WTC11 (cell line): ENCODE measurements at regions not wholly inside any gene's neighbourhood (a gene's known extent, or its start where the extent isn't known, plus 50 kb on each side); places are given as distances from the start of the nearest gene placed in this dataset.

Experiments used
- ATAC-seq: fragments of 200-7000 bp; cut with Tn5 transposase; 2 replicates; pipeline ENCODE4 v1.10.0; 2021; ENCODE audit warnings: mild to moderate bottlenecking, moderate library complexity
- CTCF ChIA-PET: fragments of 300-600 bp; sonication (Branson Sonifier 250); formaldehyde crosslinking; loops from one replicate; lab custom pipeline; 2021; ENCODE audit warnings: antibody characterized with exemption; lab: Charles Lee
- POLR2A ChIA-PET: fragments of 350-600 bp; sonication (Branson Sonifier 250); formaldehyde crosslinking; loops from one replicate; lab custom pipeline; 2021; ENCODE audit warnings: antibody characterized with exemption; lab: Charles Lee
- DNase-seq: peaks from one replicate; pipeline ENCODE4 v3.0.0; 2021; ENCODE audit warnings: low spot score
- H3K27ac Mint-ChIP-seq: 2 replicates; pipeline ENCODE4 v1.8.0; 2021; ENCODE audit warnings: mixed read lengths
- H3K27me3 Mint-ChIP-seq: 2 replicates; pipeline ENCODE4 v1.8.0; 2021; ENCODE audit warnings: low read depth, mild to moderate bottlenecking, moderate library complexity, mixed read lengths
- H3K36me3 Mint-ChIP-seq: 2 replicates; pipeline ENCODE4 v1.8.0; 2021; ENCODE audit warnings: mixed read lengths
- H3K4me1 Mint-ChIP-seq: 2 replicates; pipeline ENCODE4 v1.8.0; 2022; ENCODE audit warnings: mixed read lengths
- H3K4me3 Mint-ChIP-seq: 2 replicates; pipeline ENCODE4 v1.8.0; 2021; ENCODE audit warnings: mild to moderate bottlenecking, moderate library complexity, mixed read lengths
- H3K9me3 Mint-ChIP-seq: 2 replicates; pipeline ENCODE4 v1.8.0; 2021; ENCODE audit warnings: mixed read lengths
- GTF2I ChIP-seq: fragments of 250-450 bp; sonication (Bioruptor Pico); conservative IDR thresholded peaks from 2 replicates; pipeline ENCODE4 v1.4.0; 2021; ENCODE audit warnings: mild to moderate bottlenecking
- MYBL2 ChIP-seq: sonication (generic); formaldehyde crosslinking; IDR thresholded peaks from 2 replicates; pipeline ENCODE4 v1.8.1; 2023; ENCODE audit warnings: mild to moderate bottlenecking, moderate library complexity, missing genetic modification reagents

DNA sequence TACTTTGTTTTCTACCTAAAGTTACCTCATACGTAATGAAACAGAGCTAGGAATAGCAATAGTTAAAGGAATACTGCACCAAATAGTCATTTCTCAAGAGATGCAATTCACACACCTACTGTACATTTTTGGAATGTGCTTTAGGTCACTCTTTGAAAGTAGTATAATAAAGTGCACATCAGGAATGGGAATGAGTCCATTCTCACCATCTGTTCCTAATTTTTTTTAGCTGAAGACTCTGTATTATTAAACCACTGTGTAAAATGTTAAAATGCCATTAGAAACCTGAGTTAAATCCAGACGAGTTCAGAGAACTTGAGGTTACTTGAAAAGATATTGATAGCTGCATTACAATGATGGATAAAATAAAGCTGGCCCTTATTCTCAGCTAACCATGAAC is 51.9 kb upstream of the EPHA7 start:
- POLR2A ChIA-PET = no interaction called here
- Mint-ChIP-seq H3K4me1 (peaks cover 5% of the 10 kb centered on the region; the same call in 1 of the 2 replicates), H3K36me3 (no peaks in the 10 kb centered on the region), H3K27me3 (no peaks in the 10 kb centered on the region), H3K4me3 (no peak overlapping the region), H3K27ac (no peak overlapping the region), H3K9me3 (no peaks in the 10 kb centered on the region)
- no peak for TF ChIP-seq MYBL2 (CRISPR knock-in tag)
- TF ChIP-seq GTF2I (CRISPR knock-in tag) = no peak
- ATAC-seq (no peak), DNase-seq (no peak)
- CTCF ChIA-PET = no interaction called here
